ENCODE measurements at regions not wholly inside any gene's neighbourhood (a gene's known extent, or its start where the extent isn't known, plus 50 kb on each side); places are given as distances from the start of the nearest gene placed in this dataset.

DNA sequence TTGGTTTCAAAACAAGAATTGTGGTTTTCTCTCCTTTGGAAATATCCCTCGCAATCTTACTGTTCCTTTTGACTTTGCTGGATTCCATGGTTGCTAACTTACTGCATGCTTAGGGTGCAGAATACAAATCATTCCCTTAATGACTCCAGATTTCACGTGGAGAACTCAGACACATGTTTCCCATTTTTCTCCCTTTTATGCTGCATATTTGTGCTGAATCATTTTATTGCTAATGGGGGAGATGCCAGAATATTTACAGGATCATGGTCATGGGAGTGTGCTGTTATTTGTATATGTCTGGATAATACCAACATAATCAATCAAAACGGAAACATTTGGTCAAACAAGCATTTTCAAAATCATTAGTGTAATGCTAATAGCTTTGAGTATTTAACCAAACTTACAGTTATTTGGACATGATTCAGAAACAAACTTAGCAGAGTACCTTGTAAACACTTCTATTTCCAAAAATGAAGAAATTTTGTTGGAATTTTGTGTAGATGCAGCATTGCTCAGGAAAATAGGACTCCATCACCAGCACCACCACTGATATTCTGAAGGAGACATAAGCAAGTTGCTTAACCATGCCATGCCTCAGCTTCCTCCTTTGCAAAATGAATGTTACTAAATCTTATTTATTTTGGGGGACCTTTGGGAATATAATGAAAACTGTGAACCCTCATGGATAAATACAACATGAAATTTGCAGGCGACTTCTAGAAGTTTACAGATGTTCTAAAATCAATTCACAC, 122.5 kb upstream of the RND3 start:
- DNase-seq = no peak

DNA sequence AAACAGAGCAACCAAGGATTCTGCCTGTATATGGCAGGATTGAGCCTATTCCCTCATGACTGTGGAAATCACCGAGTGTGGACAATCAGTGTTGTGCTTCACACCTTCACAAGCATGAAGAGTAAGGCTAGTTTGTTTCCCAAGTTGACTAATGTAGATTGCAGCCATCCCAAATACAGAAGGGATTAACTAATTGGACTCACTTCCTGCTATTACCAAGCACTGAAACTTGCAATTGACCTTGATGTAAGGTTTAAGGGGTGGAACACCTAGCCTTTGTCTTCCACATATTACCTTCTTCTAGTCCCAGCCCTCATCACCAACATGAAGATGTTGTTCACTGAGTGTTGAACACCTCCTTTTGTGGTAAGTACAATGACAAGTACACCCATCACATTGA, 120.9 kb upstream of the RND3 start:
- no peak for DNase-seq

DNA sequence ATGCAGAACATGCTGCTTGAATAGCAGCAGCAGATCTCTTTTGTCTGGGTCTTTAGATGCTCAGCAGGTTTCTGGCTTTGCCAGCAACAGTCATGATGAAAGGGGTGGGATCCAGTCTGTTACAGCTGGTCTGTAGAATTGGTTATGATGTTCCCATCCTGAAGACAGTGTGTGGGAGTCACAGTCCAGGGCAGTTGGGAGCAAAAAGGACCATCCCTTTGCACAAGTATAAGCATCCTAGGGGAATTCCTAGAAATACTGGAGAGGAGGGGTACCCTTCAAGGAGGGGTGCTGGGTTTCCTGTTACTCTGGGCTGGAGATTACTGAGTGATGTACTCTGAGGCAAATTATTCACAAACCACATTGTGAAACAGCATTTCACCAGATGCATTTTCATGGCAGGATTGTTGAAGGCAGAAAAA, 119.9 kb upstream of the RND3 start:
- no peak for DNase-seq

DNA sequence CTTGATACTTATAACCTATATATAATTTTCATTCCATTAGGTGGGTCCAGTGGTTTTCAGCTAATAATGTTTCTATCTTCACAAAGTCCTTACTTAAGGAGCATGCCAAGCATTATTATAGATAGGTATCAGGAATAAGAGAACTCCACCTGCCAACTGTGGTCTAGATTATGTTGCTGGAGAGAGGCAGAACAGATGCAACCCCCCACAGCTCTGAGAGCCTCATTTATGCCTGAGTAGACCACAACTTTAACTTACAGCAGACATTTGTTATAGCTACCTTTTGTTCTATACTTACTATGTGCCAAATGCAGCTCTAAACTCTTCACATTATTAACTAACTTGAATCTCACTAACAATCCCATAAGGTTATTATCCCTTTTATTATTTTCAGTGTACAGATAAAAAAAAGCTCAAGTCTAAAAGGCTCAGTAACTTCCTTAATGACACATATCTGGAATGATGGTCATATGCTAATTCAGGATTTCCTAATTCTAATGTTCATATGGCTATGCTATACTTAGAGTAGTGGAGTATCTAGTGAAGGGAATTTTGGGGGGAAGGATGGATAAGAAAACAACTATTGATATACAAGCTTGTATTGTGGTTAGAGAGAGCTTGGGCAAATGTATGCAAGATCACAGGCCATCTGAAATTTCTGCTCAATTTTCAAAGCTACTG, 119.1 kb upstream of the RND3 start:
- DNase-seq = no peak

DNA sequence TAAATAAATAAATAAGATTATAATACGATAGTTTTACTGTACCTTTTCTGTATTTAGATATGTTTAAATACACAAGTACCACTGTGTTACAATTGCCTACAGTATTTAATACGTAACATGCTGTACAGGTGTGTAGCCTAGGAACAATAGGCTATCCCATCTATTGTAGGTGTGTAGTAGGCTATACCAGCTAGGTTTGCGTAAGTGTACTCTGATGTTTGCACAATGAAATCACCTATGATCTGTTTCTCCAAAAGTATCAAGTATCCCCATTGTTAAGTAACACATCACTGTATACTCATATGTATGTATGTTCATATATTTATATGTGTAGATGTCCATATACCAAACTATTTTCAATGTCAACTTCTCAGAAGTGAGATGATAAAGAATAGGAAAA, 118.2 kb upstream of the RND3 start:
- DNase-seq = no peak

DNA sequence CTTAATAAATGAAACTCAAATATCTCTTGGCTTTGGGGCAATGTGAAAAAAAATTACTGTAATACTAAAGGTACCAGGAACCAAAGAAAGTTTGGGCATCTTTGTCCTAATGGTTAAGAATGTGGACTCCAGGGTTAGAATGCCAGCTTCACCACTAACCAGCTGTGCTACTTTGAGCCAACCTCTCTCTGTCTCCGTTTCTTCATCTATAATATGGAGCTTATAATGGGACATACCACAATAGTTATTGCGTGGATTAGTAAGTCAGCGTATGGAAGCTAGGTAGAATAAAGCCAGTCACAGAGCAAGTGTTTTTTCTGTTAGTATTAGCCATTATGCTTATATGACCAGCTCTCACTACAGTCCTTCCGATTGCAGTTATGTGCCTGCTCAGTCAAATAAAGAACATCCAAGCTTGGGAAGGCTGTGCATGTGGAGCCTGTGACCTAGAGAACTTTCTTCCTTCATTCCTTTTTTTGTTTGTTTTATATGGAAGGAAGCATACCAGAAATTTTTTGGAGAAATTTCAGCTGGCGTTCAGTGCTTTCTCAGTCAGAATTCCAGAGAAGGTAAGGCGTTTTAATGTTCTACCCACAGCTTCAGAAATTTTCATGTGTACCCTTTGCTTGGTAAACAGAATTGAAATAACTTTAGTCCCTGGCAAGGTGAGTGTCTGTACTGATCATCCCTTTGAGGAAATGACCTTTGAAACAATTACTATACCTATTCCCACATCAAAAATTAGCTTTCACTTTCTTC, 114.0 kb upstream of the RND3 start:
- DNase-seq = no peak

DNA sequence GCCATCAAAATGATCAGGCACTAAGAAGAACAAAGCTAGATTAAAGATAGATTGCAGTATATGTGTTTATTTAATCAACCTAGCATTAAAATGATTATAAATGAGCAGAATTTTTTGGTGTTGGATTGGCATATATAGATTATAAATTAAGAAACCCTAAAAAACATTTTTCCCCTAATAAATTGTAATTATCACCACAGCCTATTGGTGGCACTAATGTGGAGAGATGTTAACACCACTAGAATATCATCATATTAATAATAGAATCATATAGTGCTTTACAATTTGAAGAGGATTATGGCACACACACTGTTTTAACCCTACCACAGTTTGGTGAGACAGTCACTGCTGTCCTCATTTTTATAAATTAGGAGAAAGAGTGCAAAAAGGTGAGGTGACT, 112.4 kb upstream of the RND3 start:
- DNase-seq = no peak

DNA sequence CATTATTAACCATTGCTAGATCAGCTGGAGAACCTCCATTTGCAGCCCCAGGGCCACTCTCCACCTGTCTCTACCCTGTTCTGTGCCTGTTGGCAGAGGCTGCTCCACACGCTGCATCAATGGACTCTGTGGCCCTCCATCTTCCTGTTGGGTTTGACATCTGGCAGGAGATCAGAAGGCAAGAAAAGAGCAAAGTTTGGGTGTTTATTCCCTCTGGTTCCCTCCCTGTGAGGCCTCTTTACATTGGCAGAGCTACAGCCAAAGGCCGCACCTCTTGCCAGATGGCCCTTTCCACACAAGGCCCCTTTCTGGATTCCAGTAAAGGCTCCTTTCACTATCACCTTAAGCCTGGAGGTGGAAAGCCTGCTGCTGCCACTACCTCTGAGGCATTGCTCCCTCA, 110.9 kb upstream of the RND3 start:
- DNase-seq = no peak

DNA sequence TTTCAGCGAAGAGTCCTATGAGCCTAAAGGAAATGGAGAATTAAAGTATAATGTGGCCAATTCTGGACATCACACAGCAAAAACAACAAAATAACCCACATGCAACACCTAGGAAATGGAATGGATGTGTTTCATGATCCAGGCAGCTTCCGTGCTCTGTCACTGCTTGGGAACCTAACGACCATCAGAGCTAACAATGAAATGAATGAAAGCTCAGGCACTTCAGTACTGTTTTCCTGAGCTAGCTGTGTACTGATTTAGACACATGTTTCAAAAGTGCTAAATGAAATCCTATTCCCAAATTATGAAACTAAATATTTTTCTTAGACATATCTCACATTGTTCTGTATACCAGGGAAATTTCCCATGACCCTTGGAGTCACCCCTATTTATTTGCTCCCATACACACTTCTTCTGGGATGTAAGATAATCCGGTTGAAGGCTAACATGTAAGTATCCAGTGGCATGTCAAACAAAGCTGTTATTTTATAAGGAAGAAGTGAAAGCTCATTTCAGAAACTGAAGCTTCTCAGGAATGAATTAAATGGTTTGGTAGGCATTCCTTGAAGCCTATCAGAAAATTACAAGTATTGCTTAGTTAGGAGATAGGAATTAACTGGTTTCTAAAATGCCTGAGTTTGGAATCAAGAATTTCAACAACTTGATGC, 108.5 kb upstream of the RND3 start:
- no peak for DNase-seq

DNA sequence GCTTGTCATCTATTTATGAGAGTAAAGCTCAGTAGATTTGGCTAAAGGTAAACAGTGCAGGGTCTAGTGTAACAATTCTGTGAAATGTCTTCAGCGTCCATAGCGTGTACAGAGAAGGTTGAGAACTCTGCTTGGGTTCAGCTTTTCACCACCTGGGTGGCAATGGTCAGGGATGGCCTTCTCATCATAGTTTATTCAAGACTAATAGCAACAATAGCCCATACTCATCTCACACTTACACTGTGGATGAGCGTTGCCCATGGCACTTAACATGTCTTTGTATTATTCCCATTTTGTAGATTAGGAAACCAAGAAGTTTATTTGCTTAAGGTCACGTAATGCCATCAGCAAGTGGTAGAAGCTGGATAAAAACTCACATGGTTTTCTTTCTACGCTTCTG, 106.8 kb upstream of the RND3 start:
- no peak for DNase-seq

DNA sequence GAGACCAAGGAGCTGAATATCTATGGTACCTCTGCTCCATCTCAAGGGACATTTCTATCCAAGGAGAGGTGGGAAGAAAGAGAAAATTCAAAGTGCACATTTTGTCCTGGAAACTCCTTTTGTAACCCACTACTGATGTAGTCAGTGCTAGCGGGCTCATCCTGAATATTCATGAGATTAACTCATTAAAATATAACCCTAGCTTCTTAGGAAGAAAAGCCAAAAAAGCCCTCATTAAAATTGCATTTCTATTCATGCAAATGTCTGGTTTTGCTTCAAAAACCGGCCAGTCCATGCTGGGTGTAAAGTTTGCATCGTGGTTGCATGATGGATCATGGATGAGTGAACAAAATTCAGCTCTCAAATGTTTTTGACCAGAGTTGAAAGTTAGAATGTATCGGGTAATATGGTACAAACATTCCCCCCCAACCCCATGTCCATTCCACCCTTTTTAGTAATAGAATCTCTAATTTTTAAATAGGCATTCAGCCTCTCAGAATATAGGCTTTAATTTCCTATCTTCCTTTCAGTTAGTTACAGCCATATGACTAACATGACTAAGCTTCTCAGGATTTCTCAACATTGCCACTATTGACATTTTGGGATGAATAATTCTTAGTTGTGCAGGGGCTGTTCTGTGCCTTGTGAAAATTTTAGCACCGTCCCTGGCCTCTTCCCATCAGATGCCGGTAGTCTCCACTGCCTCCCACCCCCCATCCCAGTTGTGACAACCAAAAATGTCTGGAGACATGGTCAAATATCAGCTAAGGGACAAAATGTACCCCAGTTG, 104.2 kb upstream of the RND3 start:
- no peak for DNase-seq

DNA sequence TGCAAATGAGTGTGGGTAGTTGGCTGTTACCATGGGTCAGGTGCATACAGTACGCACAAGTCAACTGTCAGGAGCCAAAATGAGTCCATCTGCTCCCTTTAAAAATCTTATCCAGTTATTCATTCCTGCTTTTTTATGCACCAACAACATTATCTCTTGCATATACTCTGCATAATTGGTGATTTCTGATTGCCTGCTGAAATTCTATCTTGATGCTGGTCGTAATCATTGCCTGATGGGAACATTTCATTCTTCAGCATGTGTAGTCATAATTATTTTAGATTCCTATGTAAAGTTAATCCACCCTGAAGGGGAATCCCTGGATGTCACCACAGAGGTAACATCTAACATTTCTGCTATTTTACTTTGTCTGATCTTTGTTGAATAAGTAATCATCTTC, 102.2 kb upstream of the RND3 start:
- DNase-seq = no peak

DNA sequence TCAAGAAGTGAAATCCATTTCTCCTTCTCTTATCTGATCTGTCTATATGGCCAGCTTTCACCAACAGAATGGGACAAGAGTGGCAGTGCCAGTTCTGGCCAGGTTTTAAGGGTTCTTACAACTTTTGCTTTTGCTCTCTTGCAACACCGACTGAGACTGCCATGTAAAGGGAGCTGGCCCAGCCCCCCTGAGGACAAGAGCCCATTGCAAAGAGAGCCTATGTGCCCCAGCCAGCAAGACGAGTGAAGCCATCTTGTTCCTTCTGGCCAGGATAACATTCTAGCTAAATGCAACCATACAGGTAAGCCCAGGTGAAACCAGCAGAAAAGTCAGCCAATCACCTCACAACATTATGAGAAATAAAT, 101.0 kb upstream of the RND3 start:
- DNase-seq = no peak

DNA sequence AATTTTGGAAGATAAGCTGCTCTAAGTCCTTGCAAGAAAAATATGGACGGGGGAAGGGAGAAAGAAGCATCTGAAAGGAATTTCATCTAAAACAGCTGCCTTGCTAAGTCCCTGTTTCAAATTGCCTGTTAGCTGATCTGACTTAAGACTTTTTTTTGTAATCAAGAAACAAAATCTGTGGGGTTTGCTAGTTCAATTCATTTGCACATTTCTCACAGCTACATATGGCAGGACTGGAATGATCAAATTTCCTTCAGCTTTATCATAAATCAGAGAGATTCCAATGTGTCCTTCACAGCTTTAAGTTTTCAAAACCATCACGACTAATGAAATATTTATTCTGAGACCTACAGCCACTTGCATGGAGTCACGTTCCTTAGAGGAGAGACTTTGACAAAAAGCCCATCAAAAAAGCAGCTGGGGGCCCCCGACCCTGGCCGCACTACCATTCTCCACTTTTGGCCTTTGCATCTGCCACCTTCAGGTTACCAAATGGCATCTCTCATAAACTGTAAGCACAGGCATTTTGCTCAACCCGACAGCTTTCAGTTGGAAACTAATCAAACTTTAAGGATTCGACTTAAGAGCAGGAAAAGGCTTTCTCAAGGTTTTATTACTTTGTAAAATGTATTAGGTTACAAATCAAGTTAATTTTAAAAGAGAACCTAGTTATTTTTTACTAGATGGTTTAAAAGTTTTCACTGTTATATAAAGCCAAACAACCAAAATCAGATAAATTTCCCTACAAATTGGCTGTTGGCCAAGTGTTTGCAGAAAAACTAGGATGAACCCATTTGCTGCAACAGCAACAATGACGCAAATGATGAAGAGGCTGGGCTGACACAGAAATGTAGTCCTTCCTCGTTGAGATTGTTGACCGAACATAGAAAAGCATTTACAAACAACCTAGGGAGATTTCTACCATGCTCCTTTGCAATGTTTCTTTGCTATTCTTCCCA, 100.4 kb upstream of the RND3 start:
- no peak for DNase-seq

DNA sequence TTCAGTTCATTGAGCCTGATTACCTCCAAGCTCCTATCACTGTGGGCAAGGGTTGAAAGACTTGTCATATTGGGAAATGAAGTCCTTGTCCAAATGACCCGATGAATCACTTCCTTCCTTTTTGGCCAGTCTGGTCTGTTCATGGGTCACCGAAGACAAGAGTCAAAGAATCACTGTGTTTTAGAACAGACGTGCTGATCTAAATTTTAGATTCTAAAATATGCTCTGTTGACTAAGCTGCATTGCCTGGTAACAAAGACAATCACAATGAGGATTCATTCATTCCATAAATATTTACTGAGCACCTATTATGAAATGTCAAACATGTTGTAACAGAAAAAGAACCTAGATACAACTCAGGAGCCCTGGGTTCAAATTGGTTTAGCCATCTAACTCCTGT, 99.4 kb upstream of the RND3 start:
- no peak for DNase-seq

DNA sequence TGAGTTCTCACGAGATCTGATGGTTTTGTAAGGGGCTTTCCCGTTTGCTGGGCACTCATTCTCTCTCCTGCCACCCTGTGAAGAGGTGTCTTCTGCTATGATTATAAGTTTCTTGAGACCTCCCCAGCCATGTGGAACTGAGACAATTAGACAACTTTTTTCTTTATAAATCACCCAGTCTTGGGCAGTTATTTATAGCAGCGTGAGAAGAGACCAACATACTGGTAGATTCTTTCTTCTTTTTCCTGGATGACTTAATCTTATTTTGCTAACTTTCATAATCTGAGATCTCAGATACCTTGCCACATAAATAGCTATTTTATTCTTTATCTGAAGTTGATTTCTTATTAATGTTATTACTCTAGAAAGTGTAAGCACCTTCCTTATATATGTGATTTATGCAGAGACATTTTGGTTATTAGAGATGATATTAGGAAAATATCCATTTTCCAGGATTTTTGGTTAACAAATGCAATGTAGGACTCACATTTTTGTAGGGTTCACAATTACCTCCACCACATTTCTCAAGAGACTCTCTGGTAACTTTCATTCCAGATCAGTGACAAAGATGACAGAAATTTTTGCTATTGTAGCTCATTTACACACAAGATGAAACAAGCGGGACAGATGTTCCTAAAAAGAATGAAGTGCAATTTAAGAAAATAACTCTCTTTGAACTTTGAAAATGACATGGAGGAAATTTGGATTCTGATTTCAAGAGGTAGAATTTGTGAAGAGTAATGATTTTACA, 97.9 kb upstream of the RND3 start:
- DNase-seq = no peak

DNA sequence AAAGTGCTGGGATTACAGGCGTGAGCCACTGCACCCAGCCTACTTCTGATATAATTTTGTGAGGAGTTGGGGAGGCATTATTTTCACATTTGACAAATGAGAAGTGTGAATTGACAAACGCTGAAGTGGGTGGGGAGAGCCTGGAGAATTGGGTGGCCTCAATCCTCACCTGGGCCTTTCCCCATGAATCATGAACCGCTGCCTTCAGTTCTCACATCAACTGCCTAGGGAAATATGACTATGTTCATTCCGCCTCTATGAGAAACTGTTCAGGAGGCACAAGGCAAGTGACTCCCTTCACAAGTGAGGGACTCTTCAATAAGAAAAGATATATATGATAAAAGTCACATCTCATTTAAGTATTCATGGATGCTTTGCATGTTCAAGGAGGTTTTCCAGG, 96.6 kb upstream of the RND3 start:
- no peak for DNase-seq

DNA sequence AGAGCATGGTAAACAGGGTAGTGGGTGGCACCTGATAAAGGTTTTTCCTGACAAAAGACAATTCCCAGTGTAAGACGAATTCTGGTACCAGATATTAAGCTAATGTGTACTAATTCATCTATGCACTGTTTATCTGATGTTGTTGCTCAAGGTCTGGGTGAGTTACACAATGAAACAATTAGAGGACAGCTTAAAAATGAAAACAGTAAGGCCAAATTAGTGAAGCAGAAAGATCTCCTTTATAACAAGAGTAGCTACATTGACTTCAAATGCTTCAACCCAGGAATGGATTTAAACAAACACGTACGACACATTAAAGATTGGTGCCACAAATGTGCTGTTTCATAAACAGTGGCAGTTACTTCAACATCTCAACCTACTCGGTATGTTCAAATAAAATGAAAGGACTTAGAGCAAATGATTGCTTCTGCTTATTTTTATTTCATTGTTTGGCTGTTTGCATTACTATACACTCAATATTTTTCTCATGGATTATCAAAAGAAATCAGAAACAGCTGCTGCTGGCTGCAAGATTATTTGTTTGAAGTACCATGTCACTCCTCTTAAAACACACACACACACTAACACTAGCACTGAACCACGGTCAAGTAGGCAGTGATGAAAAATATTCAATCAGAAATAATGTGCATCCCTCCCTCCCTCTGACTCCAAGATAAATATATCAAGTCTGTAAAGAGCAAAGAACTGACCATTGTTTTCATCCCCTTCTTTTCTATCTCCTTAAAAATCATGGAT, 94.4 kb upstream of the RND3 start:
- DNase-seq = no peak

DNA sequence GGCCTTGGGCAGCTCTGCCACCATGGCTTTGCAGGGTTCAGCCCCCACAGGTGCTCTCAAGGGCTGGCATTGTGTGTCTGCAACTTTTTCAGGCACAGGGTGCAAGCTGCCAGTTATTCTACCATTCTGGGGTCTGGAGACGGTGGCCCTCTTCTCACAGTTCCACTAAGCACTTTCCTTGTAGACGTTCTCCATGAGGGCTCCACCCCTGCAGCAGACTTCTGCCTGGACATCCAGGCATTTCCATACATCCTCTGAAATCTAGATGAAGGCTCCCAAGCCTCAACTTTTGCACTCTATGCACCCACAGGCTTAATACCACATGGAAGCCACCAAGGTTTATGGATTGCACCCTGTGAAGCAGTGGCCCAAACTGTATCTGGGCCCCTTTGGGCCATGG, 91.0 kb upstream of the RND3 start:
- no peak for DNase-seq

DNA sequence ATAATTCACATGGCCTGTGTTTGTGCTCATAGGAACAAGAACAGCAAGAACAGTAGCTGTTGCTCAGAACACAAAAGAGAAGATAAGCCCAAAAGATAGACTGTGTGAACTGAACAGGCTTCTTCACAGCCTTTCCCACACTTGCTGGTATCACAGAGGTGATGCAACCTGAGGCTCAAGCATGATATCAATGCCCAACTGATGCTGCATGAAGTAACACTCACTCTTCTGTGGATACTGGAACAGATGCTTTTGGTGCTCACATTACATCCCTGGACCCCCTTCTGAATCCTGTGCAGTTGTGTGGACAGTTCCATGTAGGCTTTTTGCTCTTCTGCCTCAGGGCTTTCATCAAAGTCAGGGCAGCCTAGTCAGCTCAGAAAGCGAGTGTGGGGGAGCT, 88.4 kb upstream of the RND3 start:
- no peak for DNase-seq

All from NCI-H1105 treated with DMSO at 0.1 percent for 48 hours (cell line).